ENCODE measurements at regions not wholly inside any gene's neighbourhood (a gene's known extent, or its start where the extent isn't known, plus 50 kb on each side); places are given as distances from the start of the nearest gene placed in this dataset.
"Not testable (repeated sequence)": the region's sequence is repeated elsewhere in the genome, so short reads cannot be mapped to it uniquely, and the experiment has no call there.

- DNase-seq: no peak
Measured at GRCh38 chr21:28391938-28392849, 600.5 kb downstream of the LTN1 start.

DNA sequence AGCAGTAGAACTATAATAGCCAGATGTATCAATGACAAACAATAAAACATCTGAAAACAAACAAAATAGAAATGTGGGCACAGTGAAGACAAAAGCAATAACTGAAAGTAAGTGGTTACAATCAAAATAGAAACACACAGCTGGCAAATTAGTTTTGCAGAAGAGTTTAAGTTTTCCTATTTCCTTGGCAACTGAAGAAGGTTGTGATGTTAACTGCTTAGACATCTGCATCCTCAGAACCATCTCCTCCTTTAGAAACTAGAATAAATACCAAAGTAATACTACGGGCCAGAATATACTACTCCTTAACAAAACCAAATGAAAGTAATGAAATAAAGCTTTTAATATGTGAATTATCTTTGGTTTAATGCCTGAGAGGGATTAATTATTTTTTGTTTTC lies 605.5 kb downstream of the LTN1 start:
- no peak for DNase-seq

GRCh38 chr21:28385845-28386244 lies 606.8 kb downstream of the LTN1 start:
- DNase-seq: no peak

DNA sequence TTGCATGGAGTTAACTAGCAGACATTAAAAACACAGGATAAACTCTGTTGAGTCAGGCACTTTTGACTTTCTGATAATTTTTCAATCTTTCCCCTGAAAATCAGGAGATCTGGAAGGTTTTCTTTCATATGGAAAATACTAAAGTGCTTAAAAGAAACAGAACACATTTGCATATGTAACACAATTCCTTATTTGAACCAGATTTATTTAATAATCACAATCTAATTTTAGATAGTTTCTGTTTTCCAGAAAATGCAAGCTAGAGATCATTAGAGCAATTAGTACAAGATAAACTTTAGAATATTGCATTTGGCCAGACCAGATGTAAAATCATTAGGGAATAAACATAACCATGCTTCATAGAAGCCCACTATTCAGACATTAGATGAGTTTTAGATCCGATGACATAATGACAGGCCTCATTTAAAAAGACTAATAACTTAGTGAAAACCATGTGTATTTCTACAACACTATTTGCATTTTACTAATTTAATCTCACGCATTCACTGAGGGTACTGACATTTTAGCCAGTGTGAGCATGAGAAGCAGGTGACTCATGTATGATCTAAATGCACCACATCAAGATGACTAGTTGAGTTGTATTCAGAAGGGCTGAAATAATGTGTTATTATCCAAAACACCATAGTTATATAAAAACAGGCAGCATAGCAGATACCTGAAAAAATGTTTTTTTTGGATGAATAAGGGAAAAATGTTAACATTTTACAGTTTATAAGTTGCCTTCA lies 611.5 kb downstream of the LTN1 start:
- DNase-seq: not testable (repeated sequence)

- no peak for DNase-seq
Measured at GRCh38 chr21:28380241-28380640, 612.4 kb downstream of the LTN1 start.

- no peak for DNase-seq
Measured at GRCh38 chr21:28378026-28378425, 614.7 kb downstream of the LTN1 start.

DNA sequence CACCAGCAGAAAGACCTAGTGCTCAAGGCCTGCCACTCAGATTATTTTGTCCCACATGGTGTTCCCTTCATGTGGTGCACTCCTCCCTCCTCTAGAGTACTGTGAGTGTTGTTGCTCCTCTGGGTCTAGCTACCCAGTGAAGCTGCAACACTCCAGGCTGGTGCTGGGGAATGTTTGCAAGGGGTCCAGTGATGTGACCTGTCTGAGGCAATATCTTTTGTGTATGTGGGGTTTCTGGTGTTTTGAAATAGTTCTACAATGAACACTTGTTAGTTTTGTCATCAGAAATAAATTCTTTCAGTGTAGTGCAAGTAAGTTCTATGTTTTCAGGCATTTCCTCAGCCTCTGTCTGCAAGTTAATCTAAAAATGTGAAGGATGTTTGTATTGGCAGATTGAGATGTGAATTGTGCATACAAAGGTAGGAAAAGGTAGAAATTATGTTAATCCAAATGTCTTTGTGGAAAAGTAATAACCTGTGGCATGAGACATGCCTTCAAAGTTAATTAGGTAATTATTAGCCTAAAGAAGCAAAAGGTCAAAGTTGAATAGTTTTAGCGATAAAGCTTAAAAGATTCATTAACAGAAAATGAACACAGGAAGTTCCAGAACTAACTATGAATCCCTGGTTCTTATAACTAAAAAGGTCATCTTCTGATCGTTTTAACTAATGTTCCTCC lies 616.8 kb downstream of the LTN1 start:
- DNase-seq: no peak

- DNase-seq: no peak
Measured at GRCh38 chr21:28374881-28375280, 617.8 kb downstream of the LTN1 start.

- DNase-seq: no peak
Measured at GRCh38 chr21:28371713-28372112, 621.0 kb downstream of the LTN1 start.

- no peak for DNase-seq
Measured at GRCh38 chr21:28359300-28359699, 633.4 kb downstream of the LTN1 start.

DNA sequence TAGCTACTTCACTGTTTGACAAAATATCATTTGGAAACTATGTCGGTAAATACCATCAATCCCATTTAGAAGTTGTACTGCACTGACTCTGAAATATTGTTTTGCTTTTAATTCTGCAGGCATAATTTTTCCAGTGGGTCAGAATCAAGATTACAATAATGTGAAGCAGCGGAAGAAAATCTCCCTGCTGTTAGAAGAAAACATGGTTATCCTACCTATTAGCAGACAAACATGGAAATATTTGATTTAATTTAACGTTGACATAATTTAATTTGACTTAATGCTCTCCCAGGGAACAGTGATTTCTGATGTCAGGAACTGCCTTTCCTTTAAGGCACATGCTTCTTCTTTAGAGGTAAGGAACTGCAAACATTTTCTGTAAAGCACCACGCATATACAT lies 634.0 kb downstream of the LTN1 start:
- no peak for DNase-seq

DNA sequence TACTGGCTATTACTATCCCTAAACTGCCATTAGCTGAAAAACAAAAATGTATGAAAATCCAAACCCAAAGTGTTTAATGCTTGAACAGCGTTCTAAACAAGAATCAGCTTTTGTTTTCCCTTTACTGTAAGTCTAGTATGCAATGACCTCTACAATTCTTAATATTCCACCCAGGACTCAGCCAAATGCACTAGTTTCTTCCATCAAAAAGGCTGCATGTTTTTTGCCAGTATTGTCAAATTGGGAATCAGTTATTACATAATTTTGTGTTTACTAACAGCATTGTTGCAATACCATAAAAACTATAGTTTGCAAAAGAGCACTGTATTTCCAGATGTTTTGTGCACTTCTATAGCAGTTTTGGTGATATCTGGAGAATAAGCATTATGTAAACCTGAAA lies 634.5 kb downstream of the LTN1 start:
- no peak for DNase-seq

DNA sequence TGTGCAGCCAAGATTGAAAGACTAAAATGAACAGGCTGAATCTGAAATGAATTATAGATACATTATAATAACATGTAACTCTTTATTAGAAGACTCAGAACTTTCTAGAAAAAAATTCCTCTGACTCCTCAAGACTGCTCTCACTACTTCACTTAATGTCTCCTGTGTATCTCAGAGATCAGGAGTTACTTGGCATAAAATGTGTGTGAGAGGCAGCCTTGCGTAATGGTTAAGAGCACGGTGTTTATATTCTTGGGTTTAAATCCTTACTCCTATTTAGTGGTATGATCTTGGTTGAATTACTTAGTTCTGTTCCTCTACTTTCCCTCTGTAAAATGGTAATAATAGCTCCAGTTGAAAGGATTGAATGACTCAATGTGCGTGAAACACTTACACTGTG lies 634.9 kb downstream of the LTN1 start:
- DNase-seq: no peak

DNA sequence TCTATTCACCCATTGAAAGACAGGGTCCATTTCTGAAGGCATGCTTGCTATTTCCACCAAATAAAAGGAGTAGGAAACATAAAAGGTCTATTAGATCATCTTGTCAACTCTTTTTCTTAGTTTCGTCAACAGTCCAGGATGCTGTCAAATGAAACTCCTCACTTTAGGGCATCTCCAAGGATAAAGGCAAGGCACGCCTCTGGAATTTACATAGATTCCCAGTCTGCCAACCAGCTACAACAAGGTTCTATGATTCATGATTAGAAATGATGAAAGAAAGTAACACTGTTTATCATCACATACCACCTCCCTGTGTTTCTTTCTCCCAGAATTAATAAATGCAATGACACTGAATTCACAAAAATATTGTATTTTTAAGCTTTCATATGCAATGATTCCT lies 636.3 kb downstream of the LTN1 start:
- no peak for DNase-seq

GRCh38 chr21:28345934-28346333 lies 646.7 kb downstream of the LTN1 start:
- DNase-seq: no peak

DNA sequence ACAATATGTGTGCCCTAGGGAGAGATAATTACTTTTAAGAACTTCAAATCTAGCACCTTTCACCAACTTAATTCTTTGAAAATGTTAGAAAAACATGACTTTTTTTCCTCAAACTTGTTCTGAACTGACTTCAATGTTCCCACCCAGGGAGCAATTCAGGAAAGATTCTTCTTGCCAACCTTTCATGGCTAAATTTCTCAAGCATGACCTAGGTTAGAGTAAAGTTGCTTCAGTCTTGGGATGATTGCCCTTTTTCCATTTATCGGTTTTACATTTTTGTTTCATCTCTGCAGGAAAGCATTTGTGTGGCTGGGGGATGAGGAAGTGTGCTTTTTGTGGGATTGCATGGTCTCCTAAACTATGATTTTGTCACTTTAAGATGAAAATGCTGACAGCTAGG lies 647.7 kb downstream of the LTN1 start:
- no peak for DNase-seq

DNA sequence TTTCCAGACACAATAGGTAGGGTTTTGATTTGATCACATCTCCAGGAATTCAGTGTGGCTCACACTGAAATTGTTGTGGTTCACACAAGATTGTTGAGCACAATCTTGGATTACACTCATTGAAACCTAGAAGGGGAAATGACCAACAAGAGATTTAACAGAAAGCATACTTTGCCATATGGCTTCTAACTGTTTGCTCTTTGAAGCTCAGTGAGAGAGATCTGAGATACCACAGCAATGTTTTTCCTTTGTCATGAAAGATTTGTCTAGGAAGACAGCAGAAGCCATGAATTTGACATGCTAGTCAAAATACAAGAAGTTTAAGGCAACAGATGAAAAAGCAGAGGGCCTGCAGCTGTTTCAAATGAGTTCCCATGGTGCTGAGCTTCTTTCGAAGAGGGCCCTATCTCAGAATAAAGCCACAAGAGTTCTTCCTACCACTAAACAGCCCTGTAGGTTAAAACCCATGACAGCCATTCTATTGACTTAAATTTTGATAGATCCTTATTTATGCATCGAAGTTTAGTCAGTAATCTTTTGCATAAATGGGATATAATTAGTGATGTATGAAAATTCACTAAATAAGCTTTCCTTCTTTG lies 650.4 kb downstream of the LTN1 start:
- DNase-seq: no peak

- DNase-seq: no peak
Measured at GRCh38 chr21:28339403-28339802, 653.3 kb downstream of the LTN1 start.

DNA sequence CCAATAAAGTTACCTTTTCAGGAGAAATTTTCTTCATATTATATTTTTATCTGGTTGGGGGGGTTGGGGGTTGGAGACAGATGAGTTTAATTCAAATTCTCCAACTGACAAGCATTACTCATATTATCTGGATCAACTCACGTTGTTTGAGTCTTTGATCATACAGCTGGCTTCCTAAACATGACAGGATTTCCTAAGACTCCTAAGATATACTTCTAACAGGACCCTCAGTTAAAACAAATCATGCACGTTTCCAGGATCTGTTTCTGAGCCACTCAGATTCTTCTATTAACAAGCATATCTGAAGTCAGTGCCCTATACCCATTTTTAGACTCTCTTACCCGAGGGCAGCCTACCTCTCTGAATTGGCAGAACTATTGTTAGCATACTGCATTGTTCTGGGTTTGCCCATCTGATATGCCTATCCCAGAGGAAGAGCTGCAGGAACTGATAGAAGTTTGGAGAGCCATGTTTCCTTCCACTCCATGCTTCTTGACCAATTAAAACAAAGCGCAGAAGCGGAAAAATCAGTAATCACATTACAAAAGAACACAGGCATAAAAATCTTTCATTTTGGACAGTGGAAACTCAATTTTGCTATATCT lies 653.9 kb downstream of the LTN1 start:
- DNase-seq: no peak

DNA sequence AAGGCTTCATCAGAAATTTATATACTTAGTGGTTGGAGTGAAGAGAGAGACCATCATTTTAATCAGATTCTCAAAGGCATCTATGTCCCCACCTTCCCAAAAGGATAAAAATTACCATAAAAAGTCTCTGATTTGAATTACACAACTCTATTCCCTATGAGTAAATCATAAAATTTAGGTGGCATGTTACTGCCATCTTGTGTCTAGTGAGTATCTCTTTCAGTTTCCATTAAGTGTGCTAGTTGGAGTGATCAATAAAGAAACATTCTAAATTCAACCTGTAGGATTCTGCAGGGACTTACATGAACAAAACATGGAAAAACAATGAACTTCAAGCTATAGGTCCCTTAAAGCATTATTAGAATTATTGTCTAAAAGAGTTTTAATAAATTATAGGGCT lies 655.4 kb downstream of the LTN1 start:
- DNase-seq: no peak

DNA sequence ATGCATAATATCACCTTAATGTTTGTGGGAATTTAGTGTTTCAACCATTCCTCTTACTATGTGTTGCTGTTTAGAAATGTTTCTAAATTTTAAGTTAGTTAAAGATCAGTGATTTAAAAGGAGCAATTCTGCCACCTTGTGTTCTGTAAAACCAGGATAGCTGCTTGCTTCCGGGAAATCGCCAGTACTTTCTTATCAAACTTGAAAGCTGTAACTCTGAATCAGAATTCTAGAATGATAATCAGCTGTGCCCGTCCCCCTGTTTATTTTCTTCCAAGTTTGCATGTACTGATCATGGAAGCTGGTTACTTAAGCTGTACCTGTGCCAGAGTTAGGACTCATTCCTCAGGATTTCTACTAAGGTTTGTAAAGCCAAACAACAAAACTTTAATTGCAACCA lies 656.4 kb downstream of the LTN1 start:
- DNase-seq: no peak

- DNase-seq: no peak
Measured at GRCh38 chr21:28334407-28334806, 658.3 kb downstream of the LTN1 start.

DNA sequence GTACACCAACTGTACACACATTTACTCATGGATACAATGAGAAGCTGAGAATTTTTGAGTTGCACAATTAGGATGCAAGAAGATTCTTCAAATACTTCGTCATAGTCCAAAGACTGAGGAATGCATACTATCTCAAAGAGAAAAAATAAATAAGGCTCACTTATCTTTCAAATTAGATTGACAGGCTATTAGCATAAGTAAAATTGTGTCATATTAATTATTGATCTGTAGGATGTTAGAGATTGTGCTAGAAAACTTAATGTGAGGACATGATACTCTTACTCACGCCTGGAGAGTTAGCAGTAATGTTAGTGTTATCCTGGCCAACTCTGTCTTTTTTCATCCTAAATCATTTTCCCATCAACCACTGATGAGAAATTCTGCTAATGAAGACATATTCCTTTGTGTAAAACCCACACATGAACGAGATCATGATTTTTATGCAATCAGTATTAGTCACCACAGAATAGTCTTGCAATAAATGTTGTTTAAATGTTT lies 659.0 kb downstream of the LTN1 start:
- DNase-seq: no peak

All from NK-92 treated with Interleukin-12 subunit alpha and Interleukin-12 subunit beta, amount 100 ng/mL, for 24 hours (cell line).